Kidney (tissue), 13 donors: ENCODE measurements at regions not wholly inside any gene's neighbourhood (a gene's known extent, or its start where the extent isn't known, plus 50 kb on each side); places are given as distances from the start of the nearest gene placed in this dataset.
"Not testable (repeated sequence)": the region's sequence is repeated elsewhere in the genome, so short reads cannot be mapped to it uniquely, and the experiment has no call there.

ENCODE experiments used
- DNase-seq, 5 donors: peaks; one replicate each; pipeline ENCODE4 v3.0.0-alpha.2; 2013 to 2020
- FAIRE-seq: peaks from 2 replicates; lab custom pipeline; 2012; peaks lifted over from hg19 to GRCh38; lab: Jason Lieb, UNC
- H3K27ac ChIP-seq, 2 donors: one replicate each; pipeline ENCODE4 v1.7.0; 2013; ENCODE audit warnings: low read depth in 2 of 2, low read length in 2 of 2, inconsistent platforms in 1 of 2
- H3K27me3 ChIP-seq: one replicate; pipeline ENCODE4 v1.7.1; 2013; ENCODE audit warnings: low read length, inconsistent platforms; ENCODE audit not compliant: control insufficient read depth, insufficient read depth
- H3K36me3 ChIP-seq, 3 donors: one replicate each; pipeline versions ENCODE4 v1.7.0 to v1.7.1; 2013; ENCODE audit warnings: low read length in 3 of 3, control low read depth in 1 of 3, inconsistent platforms in 1 of 3; ENCODE audit not compliant: insufficient read depth in 3 of 3, control insufficient read depth in 2 of 3
- H3K4me1 ChIP-seq, 3 donors: one replicate each; pipeline versions ENCODE4 v1.7.0 to v1.7.1; 2013; ENCODE audit warnings: low read length in 3 of 3, inconsistent platforms in 1 of 3, low read depth in 1 of 3; ENCODE audit not compliant: control insufficient read depth in 2 of 3, insufficient read depth in 2 of 3
- H3K4me3 ChIP-seq, 3 donors: one replicate each; pipeline versions ENCODE4 v1.7.0 to v1.8.1; 2013; ENCODE audit warnings: low read length in 3 of 3, control low read depth in 1 of 3, inconsistent platforms in 1 of 3
- H3K9ac ChIP-seq, 3 donors: one replicate each; pipeline versions ENCODE4 v1.7.0 to v1.7.1; 2013; ENCODE audit warnings: low read length in 3 of 3, control low read depth in 1 of 3, inconsistent platforms in 1 of 3
- H3K9me3 ChIP-seq, 3 donors: one replicate each; pipeline versions ENCODE4 v1.7.0 to v1.7.1; 2013; ENCODE audit warnings: low read length in 3 of 3, control low read depth in 1 of 3, inconsistent platforms in 1 of 3; ENCODE audit not compliant: control insufficient read depth in 2 of 3, insufficient read depth in 1 of 3
- CTCF ChIP-seq: IDR thresholded peaks from 3 replicates; pipeline ENCODE4 v1.5.1; 2012; ENCODE audit warnings: mild to moderate bottlenecking, moderate library complexity, borderline replicate concordance; ENCODE audit not compliant: insufficient read depth; ENCODE audit errors: extremely low read depth
- intact Hi-C: fragments of 100-400 bp; cut with DNase I; formaldehyde crosslinking; loops from one replicate; pipeline ENCODE4 v1.11.1; 2022
- donor health status: control.
- donor health status: control.
- donor health status: control.
- donor health status: control.
- donor health status: control.
- donor health status: DM: yes; HTN: yes; CAD: no.
- donor health status: Normal renal cell carcinoma (clear cell type).

- DNase-seq: no peak
- Histone ChIP-seq H3K27me3 (no peaks in the 10 kb centered on the region), H3K36me3 (no peaks in the 10 kb centered on the region), H3K4me3 (no peak overlapping the region), H3K9me3 (no peaks in the 10 kb centered on the region), H3K9ac (no peak overlapping the region), H3K27ac (no peak overlapping the region), H3K4me1 (no peaks in the 10 kb centered on the region)
- TF ChIP-seq CTCF: no peak
- no peak for FAIRE-seq
- intact Hi-C loops: no loop called here
These were observed 76.0 kb downstream of the ACTL7B start for GRCh38 chr9:108779551-108780325.

GRCh38 chr9:108776920-108777639, 78.7 kb downstream of the ACTL7B start:
- no peaks in the 10 kb centered on the region for H3K9me3 ChIP-seq
- H3K36me3 ChIP-seq: no peaks in the 10 kb centered on the region
- no peaks in the 10 kb centered on the region for H3K27me3 ChIP-seq
- intact Hi-C loops: no loop called here
- FAIRE-seq (no peak), DNase-seq (no peak)
- no peaks in the 10 kb centered on the region for H3K4me1 ChIP-seq
- no peak overlapping the region for H3K27ac ChIP-seq
- H3K4me3 ChIP-seq: no peak overlapping the region
- TF ChIP-seq CTCF: no peak
- H3K9ac ChIP-seq: no peak overlapping the region

- Histone ChIP-seq H3K4me3 (no peak overlapping the region), H3K9me3 (no peaks in the 10 kb centered on the region), H3K4me1 (no peaks in the 10 kb centered on the region), H3K27me3 (no peaks in the 10 kb centered on the region), H3K9ac (no peak overlapping the region), H3K27ac (no peak overlapping the region), H3K36me3 (no peaks in the 10 kb centered on the region)
- intact Hi-C loops: no loop called here
- FAIRE-seq (no peak), DNase-seq (no peak)
- no peak for TF ChIP-seq CTCF
These were observed 79.9 kb downstream of the ACTL7B start for GRCh38 chr9:108775901-108776306.

- intact Hi-C loops, H3K27me3 ChIP-seq, H3K36me3 ChIP-seq, H3K4me3 ChIP-seq, DNase-seq, FAIRE-seq, H3K9ac ChIP-seq, H3K4me1 ChIP-seq, H3K27ac ChIP-seq, H3K9me3 ChIP-seq: not testable (repeated sequence)
These were observed 81.7 kb downstream of the ACTL7B start for GRCh38 chr9:108774088-108774487.
